ENCODE measurements at regions not wholly inside any gene's neighbourhood (a gene's known extent, or its start where the extent isn't known, plus 50 kb on each side); places are given as distances from the start of the nearest gene placed in this dataset.

- Mint-ChIP-seq H3K4me1 (ENCODE audit: unreplicated experiment) (no peaks in the 10 kb centered on the region), H3K9me3 (ENCODE audit: unreplicated experiment) (no peaks in the 10 kb centered on the region), H3K27ac (ENCODE audit: unreplicated experiment) (no peak overlapping the region), H3K27me3 (ENCODE audit: unreplicated experiment) (peaks cover 32% of the 10 kb centered on the region), H3K36me3 (ENCODE audit: unreplicated experiment) (no peaks in the 10 kb centered on the region), H3K4me3 (ENCODE audit: unreplicated experiment) (no peak overlapping the region)
- no peak for TF ChIP-seq CTCF (IDR thresholded peaks at IDR 0.05)
- DNase-seq (ENCODE audit: extremely low spot score, unreplicated experiment): no peak
Measured at GRCh38 chr3:10759495-10759894, 56.5 kb upstream of the SLC6A11 start.

GRCh38 chr3:10760199-10760598 is 55.8 kb upstream of the SLC6A11 start:
- Mint-ChIP-seq H3K9me3 (ENCODE audit: unreplicated experiment) (no peaks in the 10 kb centered on the region), H3K4me3 (ENCODE audit: unreplicated experiment) (no peak overlapping the region), H3K4me1 (ENCODE audit: unreplicated experiment) (no peaks in the 10 kb centered on the region), H3K36me3 (ENCODE audit: unreplicated experiment) (no peaks in the 10 kb centered on the region), H3K27me3 (ENCODE audit: unreplicated experiment) (peaks cover 32% of the 10 kb centered on the region), H3K27ac (ENCODE audit: unreplicated experiment) (no peak overlapping the region)
- no peak for DNase-seq (ENCODE audit: extremely low spot score, unreplicated experiment)
- no peak for TF ChIP-seq CTCF (IDR thresholded peaks at IDR 0.05)

GRCh38 chr3:10761583-10761982 is 54.4 kb upstream of the SLC6A11 start:
- no peak overlapping the region for H3K27ac Mint-ChIP-seq (ENCODE audit: unreplicated experiment)
- no peaks in the 10 kb centered on the region for H3K4me1 Mint-ChIP-seq (ENCODE audit: unreplicated experiment)
- no peaks in the 10 kb centered on the region for H3K9me3 Mint-ChIP-seq (ENCODE audit: unreplicated experiment)
- H3K27me3 Mint-ChIP-seq (ENCODE audit: unreplicated experiment): peaks cover 34% of the 10 kb centered on the region
- DNase-seq (ENCODE audit: extremely low spot score, unreplicated experiment): no peak
- no peak overlapping the region for H3K4me3 Mint-ChIP-seq (ENCODE audit: unreplicated experiment)
- no peaks in the 10 kb centered on the region for H3K36me3 Mint-ChIP-seq (ENCODE audit: unreplicated experiment)
- no peak for TF ChIP-seq CTCF (IDR thresholded peaks at IDR 0.05)

- Mint-ChIP-seq H3K9me3 (ENCODE audit: unreplicated experiment) (no peaks in the 10 kb centered on the region), H3K36me3 (ENCODE audit: unreplicated experiment) (no peaks in the 10 kb centered on the region), H3K4me3 (ENCODE audit: unreplicated experiment) (no peak overlapping the region), H3K4me1 (ENCODE audit: unreplicated experiment) (no peaks in the 10 kb centered on the region), H3K27ac (ENCODE audit: unreplicated experiment) (no peak overlapping the region), H3K27me3 (ENCODE audit: unreplicated experiment) (peaks cover 34% of the 10 kb centered on the region)
- TF ChIP-seq CTCF (IDR thresholded peaks at IDR 0.05): no peak
- DNase-seq (ENCODE audit: extremely low spot score, unreplicated experiment): no peak
Measured at GRCh38 chr3:10762116-10762515, 53.9 kb upstream of the SLC6A11 start.

GRCh38 chr3:10762611-10763247 is 53.3 kb upstream of the SLC6A11 start:
- no peaks in the 10 kb centered on the region for H3K36me3 Mint-ChIP-seq (ENCODE audit: unreplicated experiment)
- H3K27ac Mint-ChIP-seq (ENCODE audit: unreplicated experiment): no peak overlapping the region
- no peak overlapping the region for H3K4me3 Mint-ChIP-seq (ENCODE audit: unreplicated experiment)
- H3K27me3 Mint-ChIP-seq (ENCODE audit: unreplicated experiment): peaks cover 40% of the 10 kb centered on the region
- no peak for DNase-seq (ENCODE audit: extremely low spot score, unreplicated experiment)
- TF ChIP-seq CTCF (IDR thresholded peaks at IDR 0.05): no peak
- no peaks in the 10 kb centered on the region for H3K4me1 Mint-ChIP-seq (ENCODE audit: unreplicated experiment)
- H3K9me3 Mint-ChIP-seq (ENCODE audit: unreplicated experiment): no peaks in the 10 kb centered on the region

All from osteocyte (in vitro differentiated cells).